Choroid plexus epithelial cell (primary cell): ENCODE measurements at regions not wholly inside any gene's neighbourhood (a gene's known extent, or its start where the extent isn't known, plus 50 kb on each side); places are given as distances from the start of the nearest gene placed in this dataset.

Experiments used
- DNase-seq: peaks from one replicate; pipeline ENCODE4 v3.0.0-alpha.2; 2010; ENCODE audit warnings: low read depth
- H3K4me3 ChIP-seq: 2 replicates; pipeline ENCODE4 v1.5.1; 2011; ENCODE audit warnings: low read depth, mild to moderate bottlenecking, control low read depth, low read length, moderate library complexity
- CTCF ChIP-seq: conservative IDR thresholded peaks from 2 replicates; pipeline ENCODE4 v1.5.1; 2011; ENCODE audit warnings: low read depth, mild to moderate bottlenecking, control low read depth, inconsistent platforms, low read length, moderate library complexity

- no peak for TF ChIP-seq CTCF
- no peak for DNase-seq
- no peak overlapping the region for H3K4me3 ChIP-seq
Measured at GRCh38 chr5:68883436-68883835, 210.4 kb upstream of the SLC30A5 start.

GRCh38 chr5:68884144-68884754 is 209.6 kb upstream of the SLC30A5 start:
- H3K4me3 ChIP-seq: no peak overlapping the region
- TF ChIP-seq CTCF: no peak
- no peak for DNase-seq

- TF ChIP-seq CTCF: peak; percentile 52
- peak; percentile 36 for DNase-seq
Measured at GRCh38 chr5:68884883-68885282, 208.9 kb upstream of the SLC30A5 start.

GRCh38 chr5:68886814-68887213 is 207.0 kb upstream of the SLC30A5 start:
- no peak for TF ChIP-seq CTCF
- no peak for DNase-seq
- H3K4me3 ChIP-seq: no peak overlapping the region

More at GRCh38 chr5:68884883-68885282, 208.9 kb upstream of the SLC30A5 start:
- no peak overlapping the region for H3K4me3 ChIP-seq

GRCh38 chr5:68891718-68892117 is 202.1 kb upstream of the SLC30A5 start:
- no peak overlapping the region for H3K4me3 ChIP-seq

GRCh38 chr5:68894673-68895072 is 199.1 kb upstream of the SLC30A5 start:
- no peak overlapping the region for H3K4me3 ChIP-seq
- TF ChIP-seq CTCF: no peak
- peak; percentile 28 for DNase-seq

More at GRCh38 chr5:68891718-68892117, 202.1 kb upstream of the SLC30A5 start:
- no peak for DNase-seq
- TF ChIP-seq CTCF: no peak

GRCh38 chr5:68898951-68899471 is 194.8 kb upstream of the SLC30A5 start:
- no peak overlapping the region for H3K4me3 ChIP-seq
- peak; percentile 51 for DNase-seq
- no peak for TF ChIP-seq CTCF
